NB4 (cell line): ENCODE measurements at regions not wholly inside any gene's neighbourhood (a gene's known extent, or its start where the extent isn't known, plus 50 kb on each side); places are given as distances from the start of the nearest gene placed in this dataset.

Experiments
- CTCF ChIP-seq: IDR thresholded peaks from one replicate; pipeline ENCODE4 v1.5.1; 2012; ENCODE audit warnings: low read depth, low read length
- MAX ChIP-seq: IDR thresholded peaks from 2 replicates; pipeline ENCODE4 v1.6.1; 2011; ENCODE audit warnings: low read depth, low read length
- MYC ChIP-seq: IDR thresholded peaks from 2 replicates; pipeline ENCODE4 v1.6.1; 2011; ENCODE audit warnings: low read depth, low read length
- POLR2A ChIP-seq: IDR thresholded peaks from 2 replicates; pipeline ENCODE4 v1.6.1; 2011; ENCODE audit warnings: mild to moderate bottlenecking; ENCODE audit not compliant: insufficient read length; ENCODE audit errors: extremely low read depth

GRCh38 chr10:15430969-15431771, 60.1 kb upstream of the FAM171A1 start:
- TF ChIP-seq CTCF (no peak), POLR2A (no peak), MYC (no peak), MAX (no peak)
